Endometrium (tissue), 2 donors: ENCODE measurements at regions not wholly inside any gene's neighbourhood (a gene's known extent, or its start where the extent isn't known, plus 50 kb on each side); places are given as distances from the start of the nearest gene placed in this dataset.
"Not testable (repeated sequence)": the region's sequence is repeated elsewhere in the genome, so short reads cannot be mapped to it uniquely, and the experiment has no call there.

Source experiments
- FAIRE-seq: peaks from 2 replicates; lab custom pipeline; 2012; peaks lifted over from hg19 to GRCh38; lab: Jason Lieb, UNC
- donor health status: control.
- donor health status: control.

GRCh38 chrX:63179852-63180251 is 171.3 kb downstream of the SPIN4 start:
- FAIRE-seq: not testable (repeated sequence)

- not testable (repeated sequence) for FAIRE-seq
Measured at GRCh38 chrX:63176578-63176977, 174.6 kb downstream of the SPIN4 start.

GRCh38 chrX:63173841-63174718 is 177.1 kb downstream of the SPIN4 start:
- FAIRE-seq: not testable (repeated sequence)

GRCh38 chrX:63169416-63169815 is 181.7 kb downstream of the SPIN4 start:
- not testable (repeated sequence) for FAIRE-seq

- FAIRE-seq: not testable (repeated sequence)
Measured at GRCh38 chrX:63168949-63169348, 182.2 kb downstream of the SPIN4 start.

GRCh38 chrX:63167002-63167401 is 184.1 kb downstream of the SPIN4 start:
- FAIRE-seq: not testable (repeated sequence)

- FAIRE-seq: not testable (repeated sequence)
Measured at GRCh38 chrX:63160994-63161393, 190.1 kb downstream of the SPIN4 start.

- FAIRE-seq: not testable (repeated sequence)
Measured at GRCh38 chrX:63160340-63160739, 190.8 kb downstream of the SPIN4 start.

GRCh38 chrX:63145526-63145925 is 205.6 kb downstream of the SPIN4 start:
- not testable (repeated sequence) for FAIRE-seq

GRCh38 chrX:63142588-63142987 is 208.5 kb downstream of the SPIN4 start:
- FAIRE-seq: not testable (repeated sequence)

GRCh38 chrX:63135859-63136258 is 215.3 kb downstream of the SPIN4 start:
- FAIRE-seq: not testable (repeated sequence)

GRCh38 chrX:63128509-63128908 is 222.6 kb downstream of the SPIN4 start:
- peak; percentile 8 for FAIRE-seq

- no peak for FAIRE-seq
Measured at GRCh38 chrX:63115196-63115595, 235.9 kb downstream of the SPIN4 start.

GRCh38 chrX:63101879-63102620 is 249.1 kb downstream of the SPIN4 start:
- FAIRE-seq: no peak

- no peak for FAIRE-seq
Measured at GRCh38 chrX:63058204-63058603, 292.9 kb downstream of the SPIN4 start.

GRCh38 chrX:63050225-63050624 is 300.9 kb downstream of the SPIN4 start:
- no peak for FAIRE-seq

GRCh38 chrX:63032811-63033210 is 318.3 kb downstream of the SPIN4 start:
- FAIRE-seq: no peak

- no peak for FAIRE-seq
Measured at GRCh38 chrX:63013549-63013948, 337.6 kb downstream of the SPIN4 start.

GRCh38 chrX:63012574-63012973 is 338.6 kb downstream of the SPIN4 start:
- no peak for FAIRE-seq

- not testable (repeated sequence) for FAIRE-seq
Measured at GRCh38 chrX:63000196-63000595, 350.9 kb downstream of the SPIN4 start.
